ENCODE measurements at regions not wholly inside any gene's neighbourhood (a gene's known extent, or its start where the extent isn't known, plus 50 kb on each side); places are given as distances from the start of the nearest gene placed in this dataset.
A peak's percentile ranks its signal among the peaks of the same experiment; 100 is the strongest.

- TF ChIP-seq MAX (IDR thresholded peaks at IDR 0.05) (no peak), CREB1 (IDR thresholded peaks at IDR 0.05; ENCODE audit: low read depth) (no peak), FOXM1 (IDR thresholded peaks at IDR 0.05; ENCODE audit: borderline replicate concordance, low read depth) (no peak), CEBPB (IDR thresholded peaks at IDR 0.05) (no peak)
Measured at GRCh38 chr5:34547300-34548085, 108.6 kb upstream of the RAI14 start.

GRCh38 chr5:34548086-34548403 is 108.1 kb upstream of the RAI14 start:
- TF ChIP-seq CEBPB (IDR thresholded peaks at IDR 0.05): no peak
- no peak for TF ChIP-seq USF1 (IDR thresholded peaks at IDR 0.05)
- no peak for TF ChIP-seq EGR1 (IDR thresholded peaks at IDR 0.05)
- TF ChIP-seq EP300 (IDR thresholded peaks at IDR 0.05; ENCODE audit: borderline replicate concordance): no peak
- no peak for TF ChIP-seq REST (IDR thresholded peaks at IDR 0.05; ENCODE audit: low read depth)
- TF ChIP-seq NFIC (IDR thresholded peaks at IDR 0.05): no peak
- no peak for TF ChIP-seq YY1 (IDR thresholded peaks at IDR 0.05; ENCODE audit: low read depth)
- no peak for TF ChIP-seq MAX (IDR thresholded peaks at IDR 0.05)
- no peak for TF ChIP-seq CREB1 (IDR thresholded peaks at IDR 0.05; ENCODE audit: low read depth)
- no peak for TF ChIP-seq TAF1 (IDR thresholded peaks at IDR 0.05; ENCODE audit: low read depth)

GRCh38 chr5:34550247-34550646 is 105.9 kb upstream of the RAI14 start:
- TF ChIP-seq YY1 (IDR thresholded peaks at IDR 0.05; ENCODE audit: low read depth) (no peak), TCF12 (IDR thresholded peaks at IDR 0.05; ENCODE audit: low read depth) (no peak), USF1 (IDR thresholded peaks at IDR 0.05) (no peak)

GRCh38 chr5:34550964-34551363 is 105.2 kb upstream of the RAI14 start:
- TF ChIP-seq EGR1 (IDR thresholded peaks at IDR 0.05) (no peak), RAD21 (IDR thresholded peaks at IDR 0.05; ENCODE audit: low read depth) (no peak), NFIC (IDR thresholded peaks at IDR 0.05) (no peak), REST (IDR thresholded peaks at IDR 0.05; ENCODE audit: low read depth) (no peak), TAF1 (IDR thresholded peaks at IDR 0.05; ENCODE audit: low read depth) (no peak), FOXM1 (IDR thresholded peaks at IDR 0.05; ENCODE audit: borderline replicate concordance, low read depth) (no peak), USF1 (IDR thresholded peaks at IDR 0.05) (no peak), TEAD4 (IDR thresholded peaks at IDR 0.05) (no peak)

GRCh38 chr5:34551911-34552433 is 104.2 kb upstream of the RAI14 start:
- TF ChIP-seq TCF12 (IDR thresholded peaks at IDR 0.05; ENCODE audit: low read depth): no peak
- no peak for TF ChIP-seq EGR1 (IDR thresholded peaks at IDR 0.05)

GRCh38 chr5:34552686-34553085 is 103.4 kb upstream of the RAI14 start:
- no peak for TF ChIP-seq EGR1 (IDR thresholded peaks at IDR 0.05)
- no peak for TF ChIP-seq TAF1 (IDR thresholded peaks at IDR 0.05; ENCODE audit: low read depth)
- TF ChIP-seq CEBPB (IDR thresholded peaks at IDR 0.05): no peak
- peak; percentile 69 for TF ChIP-seq REST (IDR thresholded peaks at IDR 0.05; ENCODE audit: low read depth)
- TF ChIP-seq USF1 (IDR thresholded peaks at IDR 0.05): no peak
- no peak for TF ChIP-seq ZBTB7A (IDR thresholded peaks at IDR 0.05; ENCODE audit: low read depth)
- no peak for TF ChIP-seq CREB1 (IDR thresholded peaks at IDR 0.05; ENCODE audit: low read depth)
- TF ChIP-seq TEAD4 (IDR thresholded peaks at IDR 0.05): no peak
